Stimulated activated CD8-positive, alpha-beta memory T cell treated with anti-CD3 and anti-CD28 coated beads, Interleukin-15, amount 100 ng/mL, for 48 hours (primary cell): ENCODE measurements at regions not wholly inside any gene's neighbourhood (a gene's known extent, or its start where the extent isn't known, plus 50 kb on each side); places are given as distances from the start of the nearest gene placed in this dataset.
"Not testable (repeated sequence)": the region's sequence is repeated elsewhere in the genome, so short reads cannot be mapped to it uniquely, and the experiment has no call there.

Experiments used
- DNase-seq, 2 donors: peaks; one replicate each; pipeline ENCODE4 v3.0.0-alpha.2; 2020; ENCODE audit warnings: low read depth in 2 of 2

DNA sequence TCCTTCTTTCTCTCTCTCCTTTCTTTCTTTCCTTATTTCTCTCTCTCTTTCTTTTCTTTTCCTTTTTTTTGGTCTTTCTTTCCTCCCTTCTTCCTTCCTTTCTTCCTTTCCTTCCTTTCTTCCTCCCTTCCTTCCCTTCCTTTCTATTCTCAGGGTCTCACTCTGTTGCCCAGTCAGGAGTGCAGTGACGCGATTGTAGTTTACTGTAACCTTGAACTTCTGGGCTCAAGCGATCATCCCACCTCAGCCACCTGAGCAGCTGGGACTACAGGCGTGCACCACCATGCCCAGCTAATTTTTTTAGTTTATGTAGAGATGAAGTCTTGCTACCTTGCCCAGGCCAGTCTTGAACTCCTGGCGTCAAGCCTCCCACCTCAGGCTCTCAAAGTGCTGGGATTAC is 83.8 kb upstream of the PPM1B start:
- DNase-seq: no peak

DNA sequence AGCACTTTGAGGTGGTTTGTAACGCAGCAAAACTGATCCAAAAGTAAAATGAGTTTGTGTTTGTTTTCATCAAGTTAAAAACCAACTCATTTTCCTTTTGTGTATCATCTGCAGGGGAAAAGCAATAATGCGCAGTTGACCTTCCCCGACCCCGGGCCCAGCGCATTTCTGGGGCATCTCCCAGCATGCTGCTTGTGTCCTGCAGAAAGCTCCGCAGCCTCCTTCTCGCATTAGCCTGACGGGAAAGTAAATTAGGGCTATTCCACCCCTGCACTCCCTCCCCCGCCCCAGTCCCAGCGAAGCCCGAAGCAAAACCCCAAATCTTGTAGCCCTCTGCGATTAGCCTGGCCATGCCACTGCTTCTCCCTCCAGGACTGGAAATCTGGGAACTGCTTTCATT is 82.0 kb upstream of the PPM1B start:
- no peak for DNase-seq

DNA sequence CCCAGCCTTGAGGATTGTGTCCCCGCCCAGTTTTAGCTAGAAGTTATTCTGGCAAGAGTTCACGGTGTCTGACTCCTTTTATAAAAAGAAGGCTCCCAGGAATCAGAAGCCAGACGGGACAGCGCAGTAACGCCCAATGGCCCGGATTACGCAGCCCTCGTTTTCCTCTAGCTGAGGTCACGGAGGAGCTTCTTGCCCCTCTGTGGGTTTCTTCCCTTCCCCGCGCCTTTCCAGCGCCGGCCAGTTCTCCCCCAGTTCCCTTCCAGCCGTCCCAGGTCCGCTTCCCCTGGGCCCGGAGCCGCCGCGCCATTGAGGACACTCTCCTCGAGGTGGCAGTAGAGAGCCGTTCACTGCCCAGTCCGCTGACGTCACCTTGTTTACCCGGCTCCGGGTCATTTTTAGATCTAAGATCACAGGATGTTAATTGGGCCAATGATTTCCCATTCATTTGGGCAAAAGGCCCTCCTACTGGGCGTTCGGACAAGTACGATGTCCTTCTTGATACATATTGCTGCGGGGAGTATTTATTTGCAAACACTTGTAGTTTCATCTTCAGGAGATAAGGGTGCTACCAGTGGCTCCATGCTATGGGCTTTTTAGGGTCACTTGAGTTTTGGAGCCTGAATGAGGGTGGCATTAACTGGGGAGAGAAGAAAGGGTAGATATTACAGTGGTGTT is 81.5 kb upstream of the PPM1B start:
- DNase-seq: peak; percentile 64 to 65

DNA sequence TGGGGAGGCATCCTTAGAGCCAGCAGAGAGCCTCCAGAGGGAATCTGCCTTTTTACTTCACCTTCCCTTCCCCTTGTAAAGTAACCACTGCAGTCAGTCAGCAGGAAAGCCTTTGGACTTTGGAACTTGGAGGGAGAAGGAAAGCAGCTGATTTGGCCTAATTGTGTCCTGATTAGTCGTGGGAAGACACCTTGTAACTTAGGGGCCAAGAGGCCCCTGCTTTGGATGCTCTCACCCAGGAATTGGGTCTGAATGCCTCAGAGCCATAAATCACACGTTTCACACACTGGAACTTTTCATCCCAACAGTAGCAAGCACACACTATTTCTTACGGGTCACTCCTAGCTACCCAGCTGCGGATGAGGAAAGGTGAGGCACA is 81.0 kb upstream of the PPM1B start:
- DNase-seq: no peak

DNA sequence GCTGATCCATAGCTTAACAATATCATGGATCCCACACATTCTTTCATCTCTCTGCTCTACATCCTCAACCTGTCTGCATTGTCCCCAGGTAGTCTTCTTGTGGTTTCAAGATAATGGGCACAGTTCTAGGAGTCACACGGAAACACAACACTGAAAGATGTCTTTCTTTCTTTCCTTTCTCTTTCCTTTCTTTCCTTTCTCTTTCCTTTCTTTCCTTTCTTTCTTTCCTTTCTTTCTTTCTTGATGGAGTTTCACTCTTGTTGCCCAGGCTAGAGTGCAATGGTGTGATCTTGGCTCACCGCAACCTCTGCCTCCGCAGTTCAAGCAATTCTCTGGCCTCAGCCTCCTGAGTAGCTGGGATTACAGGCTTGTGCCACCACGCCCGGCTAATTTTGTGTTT is 76.2 kb upstream of the PPM1B start:
- DNase-seq: not testable (repeated sequence)

- no peak for DNase-seq
Observed at GRCh38 chr2:44093970-44094369, 74.7 kb upstream of the PPM1B start.

GRCh38 chr2:44097322-44097907 is 71.3 kb upstream of the PPM1B start:
- no peak for DNase-seq

GRCh38 chr2:44098050-44098449 is 70.6 kb upstream of the PPM1B start:
- DNase-seq: no peak

DNA sequence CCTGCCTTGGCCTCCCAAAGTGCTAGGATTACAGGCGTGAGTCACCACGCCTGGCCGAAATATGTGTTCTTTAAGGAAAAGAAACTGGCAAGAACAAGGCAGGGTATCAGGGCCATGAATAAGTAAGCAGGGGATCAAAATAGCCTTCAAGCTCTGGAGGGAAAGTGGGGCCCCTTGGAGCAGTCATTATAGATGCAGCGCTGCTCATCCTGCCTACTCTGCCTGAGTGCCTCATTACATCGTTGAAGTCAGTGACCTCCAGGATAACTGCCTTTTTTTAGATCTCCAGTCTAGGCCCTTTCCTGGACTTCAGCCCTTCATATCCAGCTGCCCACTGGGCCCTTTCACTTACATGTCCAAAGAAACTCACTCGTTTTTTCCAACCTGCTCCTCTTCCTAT is 69.8 kb upstream of the PPM1B start:
- DNase-seq: no peak

GRCh38 chr2:44100351-44100750 is 68.3 kb upstream of the PPM1B start:
- no peak for DNase-seq

DNA sequence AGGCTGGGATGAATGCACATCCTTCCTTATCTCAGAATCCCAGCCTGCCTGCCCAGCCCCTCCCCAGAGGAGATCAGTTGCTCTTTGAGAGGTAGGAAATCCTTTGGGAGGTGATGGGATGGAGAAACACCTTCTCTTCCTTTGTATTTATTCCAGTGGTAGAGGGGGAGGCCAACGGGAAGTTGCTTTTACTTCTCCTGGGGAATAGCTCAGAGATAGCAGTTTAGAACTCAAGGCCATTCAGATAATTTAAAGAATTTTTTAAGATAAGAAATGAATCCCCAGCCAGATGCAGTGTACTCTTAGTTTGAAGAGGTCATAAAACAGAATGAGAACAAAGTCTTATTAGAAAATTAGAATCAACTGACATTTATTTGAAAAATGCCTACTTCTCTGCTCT is 67.4 kb upstream of the PPM1B start:
- no peak for DNase-seq

- DNase-seq: no peak
Observed at GRCh38 chr2:44102790-44103562, 65.7 kb upstream of the PPM1B start.

DNA sequence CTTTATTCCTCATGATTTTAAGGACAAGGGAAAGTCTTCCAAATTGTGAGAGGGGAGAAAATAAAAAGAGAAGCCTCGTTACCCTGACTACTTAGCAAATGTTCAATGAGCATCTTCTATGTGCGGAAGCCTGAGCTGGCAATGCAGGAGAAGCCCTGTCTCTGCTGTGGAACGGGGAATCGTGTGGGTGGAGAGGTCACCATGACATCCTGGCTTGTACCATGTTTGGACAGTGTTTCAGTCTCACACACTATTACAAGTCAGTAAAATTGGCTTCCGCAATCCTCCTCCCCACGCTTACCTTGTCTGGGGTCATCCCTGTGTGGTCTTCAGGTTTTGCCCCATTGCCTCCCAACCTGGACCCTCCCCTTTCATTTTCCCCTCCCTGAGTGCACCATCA is 65.0 kb upstream of the PPM1B start:
- no peak for DNase-seq

DNA sequence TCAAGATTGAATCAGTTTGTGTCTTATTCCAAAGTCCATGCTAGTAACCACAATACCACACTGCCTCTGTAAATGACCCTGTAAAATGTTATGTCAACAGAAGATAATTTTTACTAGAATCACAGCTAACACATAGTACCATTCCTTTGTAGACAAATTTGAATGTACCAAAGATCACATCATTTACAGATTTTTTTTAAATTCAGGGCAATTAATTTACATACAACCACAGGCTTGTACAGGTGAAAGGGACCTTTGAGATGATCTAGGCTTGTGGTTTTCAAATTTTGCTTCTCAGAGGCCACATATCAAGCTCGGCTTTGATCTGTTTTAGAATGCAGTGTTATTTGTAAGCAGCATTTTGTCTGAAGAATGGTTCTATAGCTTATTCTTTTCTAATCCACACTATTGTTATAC is 63.8 kb upstream of the PPM1B start:
- DNase-seq: no peak

GRCh38 chr2:44106509-44106908 is 62.2 kb upstream of the PPM1B start:
- DNase-seq: not testable (repeated sequence)

GRCh38 chr2:44107086-44107740 is 61.5 kb upstream of the PPM1B start:
- no peak for DNase-seq

DNA sequence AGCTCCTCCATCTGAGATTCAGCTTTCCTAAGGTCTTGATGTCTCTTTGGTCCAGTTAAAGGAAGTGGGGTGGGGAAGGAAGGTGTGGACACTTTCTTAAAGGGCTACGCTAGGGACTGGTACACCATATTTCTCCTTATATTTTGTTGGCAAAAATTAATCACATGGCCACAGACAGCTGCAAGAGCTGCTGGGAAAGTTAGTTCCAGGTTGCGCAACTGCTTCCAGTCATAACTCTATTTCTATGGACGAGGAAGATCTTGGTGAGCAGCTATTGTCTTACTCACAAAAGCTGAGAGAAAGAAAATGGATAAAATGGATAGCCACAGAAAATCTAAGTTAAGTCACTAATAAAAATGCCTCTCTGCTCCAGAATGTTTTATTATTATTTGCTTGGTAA is 60.7 kb upstream of the PPM1B start:
- no peak for DNase-seq

GRCh38 chr2:44109166-44109565 is 59.5 kb upstream of the PPM1B start:
- DNase-seq: no peak

DNA sequence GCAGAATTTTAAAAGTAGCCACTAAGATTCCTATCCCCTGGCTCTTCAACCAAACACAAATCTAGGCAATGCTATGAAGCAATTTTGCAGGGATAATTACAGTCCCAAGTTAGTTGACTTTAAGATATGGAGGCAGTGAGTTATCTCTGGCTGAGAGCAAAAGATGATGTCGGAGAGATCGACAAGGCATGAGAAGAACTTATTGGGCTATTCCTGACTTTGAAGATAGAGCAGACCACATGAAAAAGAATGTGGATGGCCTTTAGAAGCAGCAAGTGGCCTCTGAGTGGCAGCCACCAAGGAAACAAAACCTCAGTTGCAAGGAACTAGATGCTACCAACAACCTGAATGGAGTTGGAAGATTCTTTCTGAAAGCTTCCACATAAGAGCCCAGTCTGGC is 58.2 kb upstream of the PPM1B start:
- DNase-seq: no peak

GRCh38 chr2:44112096-44112495 is 56.6 kb upstream of the PPM1B start:
- no peak for DNase-seq

- no peak for DNase-seq
Observed at GRCh38 chr2:44116319-44116718, 52.4 kb upstream of the PPM1B start.

- peak in 1 of 2 donors; percentile 44 for DNase-seq
Observed at GRCh38 chr2:44118257-44118656, 50.4 kb upstream of the PPM1B start.
